Stimulated activated CD4-positive, alpha-beta T cell treated with anti-CD3 and anti-CD28 coated beads, Interleukin-4, amount 100 ng/mL, for 4 hours (primary cell): ENCODE measurements at regions not wholly inside any gene's neighbourhood (a gene's known extent, or its start where the extent isn't known, plus 50 kb on each side); places are given as distances from the start of the nearest gene placed in this dataset.

Source experiments
- DNase-seq, 2 experiments: peaks; one replicate each; pipeline ENCODE4 v3.0.0-alpha.2; 2020

- no peak for DNase-seq
Measured at GRCh38 chr7:144910411-144910810, 74.6 kb upstream of the TPK1 start.

GRCh38 chr7:144908943-144909556 lies 73.2 kb upstream of the TPK1 start:
- no peak for DNase-seq

GRCh38 chr7:144908324-144908723 lies 72.5 kb upstream of the TPK1 start:
- no peak for DNase-seq

DNA sequence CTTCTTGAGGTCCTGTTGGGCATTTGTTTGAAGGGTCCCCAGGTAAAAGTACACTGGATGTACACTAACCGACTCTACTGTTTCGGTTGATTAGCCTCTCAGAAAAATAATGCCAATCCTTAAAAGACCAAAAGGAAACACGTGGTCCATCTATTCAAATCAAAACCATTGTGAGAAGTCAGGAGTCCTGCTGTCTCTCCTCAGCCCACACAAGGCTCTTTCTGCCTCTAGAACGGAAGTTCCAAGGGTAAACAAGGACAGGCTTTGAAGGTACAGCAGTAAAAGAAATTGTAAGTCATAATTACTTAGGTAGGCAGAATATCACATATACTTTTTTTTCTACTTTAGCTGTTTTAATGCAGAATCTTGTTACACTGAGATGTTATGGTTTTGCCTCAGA lies 71.7 kb upstream of the TPK1 start:
- no peak for DNase-seq

DNA sequence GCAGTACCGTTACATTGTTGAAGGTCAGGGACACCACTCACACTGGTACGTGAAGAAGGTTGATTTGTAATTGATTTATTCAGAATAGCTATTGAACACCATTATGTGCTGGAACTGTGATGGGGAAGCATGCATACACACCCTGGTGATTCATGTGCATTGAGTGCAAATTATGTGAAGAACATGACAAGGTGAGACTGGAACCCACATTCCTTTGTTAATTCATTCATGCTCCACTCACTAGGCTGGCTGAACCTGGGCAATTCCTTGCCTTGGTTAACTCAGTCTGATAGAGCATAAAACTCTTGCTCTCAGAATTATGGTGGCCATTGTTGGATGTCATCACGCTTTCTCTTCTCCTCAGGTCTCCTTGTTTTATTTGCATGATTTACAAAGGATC lies 67.3 kb upstream of the TPK1 start:
- no peak for DNase-seq

DNA sequence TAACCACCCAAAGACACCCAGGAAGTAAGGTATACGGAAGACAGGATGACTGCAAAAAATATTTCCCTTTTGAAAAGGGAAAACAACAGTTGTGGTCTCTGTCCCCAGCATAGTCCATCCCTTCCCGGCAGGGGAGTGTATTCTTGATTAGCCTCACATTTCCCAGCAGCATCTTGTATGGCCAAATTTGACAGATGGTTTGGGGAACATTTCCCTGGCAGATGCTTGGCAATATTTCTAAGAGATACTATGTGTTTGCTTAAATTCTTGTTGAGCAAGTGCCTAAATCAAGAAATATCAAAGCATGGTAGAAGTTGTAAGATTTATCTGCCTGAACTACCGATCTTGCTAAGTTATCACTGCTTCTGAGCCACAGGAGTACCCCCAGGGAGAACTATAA lies 56.9 kb upstream of the TPK1 start:
- no peak for DNase-seq
